ENCODE measurements at regions not wholly inside any gene's neighbourhood (a gene's known extent, or its start where the extent isn't known, plus 50 kb on each side); places are given as distances from the start of the nearest gene placed in this dataset.

DNA sequence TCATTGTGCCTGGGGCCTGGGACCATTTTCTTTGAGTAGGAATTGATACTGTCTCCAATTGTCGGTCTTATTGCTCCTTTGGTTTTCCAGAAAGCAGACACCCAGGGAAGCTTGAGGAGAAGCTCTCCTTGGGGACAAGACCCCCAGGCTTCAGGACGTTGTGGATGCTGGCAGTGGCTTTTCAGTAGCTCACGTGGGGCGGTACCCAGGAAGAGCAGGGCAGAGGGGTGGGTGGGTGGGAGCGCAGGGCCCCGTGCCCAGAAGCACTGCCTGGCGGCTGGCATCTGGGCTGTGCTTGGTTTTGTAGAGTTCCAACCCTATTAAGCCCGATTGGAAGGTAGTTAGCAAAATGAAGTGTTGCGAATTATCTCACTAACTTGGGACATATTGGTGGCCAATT, 374.2 kb upstream of the IRX1 start (continued):
- TF ChIP-seq MAFK (IDR thresholded peaks at IDR 0.05; ENCODE audit: low read depth, low read length): no peak
